DOHH2 (cell line): ENCODE measurements at regions not wholly inside any gene's neighbourhood (a gene's known extent, or its start where the extent isn't known, plus 50 kb on each side); places are given as distances from the start of the nearest gene placed in this dataset.

ENCODE experiments used
- H3F3A ChIP-seq: fragments of 200-600 bp; sonication (generic), shearing (Covaris generic); 2 replicates; pipeline ENCODE4 v1.6.0; 2016; ENCODE audit warnings: antibody characterized with exemption, mild to moderate bottlenecking; ENCODE audit not compliant: control insufficient read depth, insufficient read depth
- H3K27ac ChIP-seq: fragments of 200-600 bp; sonication (generic); 2 replicates; pipeline ENCODE4 v1.5.1; 2014; ENCODE audit warnings: low read depth, mild to moderate bottlenecking, low read length, moderate library complexity
- H3K27me3 ChIP-seq: fragments of 200-600 bp; sonication (generic); 2 replicates; pipeline ENCODE4 v1.6.1; 2014; ENCODE audit warnings: mild to moderate bottlenecking, low read length, mixed read lengths; ENCODE audit not compliant: control insufficient read depth
- H3K36me3 ChIP-seq: fragments of 200-600 bp; sonication (generic); 2 replicates; pipeline ENCODE4 v1.6.1; 2014; ENCODE audit warnings: mild to moderate bottlenecking, low read length, moderate library complexity, mixed read lengths; ENCODE audit not compliant: control insufficient read depth
- H3K4me1 ChIP-seq: fragments of 200-600 bp; sonication (generic); 2 replicates; pipeline ENCODE4 v1.6.1; 2014; ENCODE audit warnings: mild to moderate bottlenecking, low read length, mixed read lengths; ENCODE audit not compliant: control insufficient read depth
- H3K4me2 ChIP-seq: fragments of 200-600 bp; sonication (generic); 2 replicates; pipeline ENCODE4 v1.6.0; 2014; ENCODE audit warnings: mild to moderate bottlenecking, low read length, moderate library complexity
- H3K4me3 ChIP-seq: fragments of 200-600 bp; sonication (generic); 2 replicates; pipeline ENCODE4 v1.5.1; 2014; ENCODE audit warnings: mild to moderate bottlenecking, low read length, mixed read lengths
- H3K79me2 ChIP-seq: fragments of 200-600 bp; sonication (generic); 2 replicates; pipeline ENCODE4 v1.6.1; 2014; ENCODE audit warnings: mild to moderate bottlenecking, low read length, mixed read lengths; ENCODE audit not compliant: control insufficient read depth
- H3K9me2 ChIP-seq: fragments of 200-600 bp; sonication (generic); replicated peaks from 2 replicates; pipeline ENCODE4 v1.6.1; 2014; ENCODE audit warnings: mild to moderate bottlenecking, low read length, mixed read lengths; ENCODE audit not compliant: control insufficient read depth
- H3K9me3 ChIP-seq: fragments of 200-600 bp; sonication (generic); 2 replicates; pipeline ENCODE4 v1.6.1; 2014; ENCODE audit warnings: antibody characterized with exemption, low read length, mixed read lengths; ENCODE audit not compliant: control insufficient read depth, insufficient read depth
- H4K20me1 ChIP-seq: fragments of 200-600 bp; sonication (generic); 2 replicates; pipeline ENCODE4 v1.6.0; 2014; ENCODE audit warnings: low read depth, mild to moderate bottlenecking, antibody characterized with exemption, low read length, moderate library complexity; ENCODE audit not compliant: control insufficient read depth, insufficient read depth
- EZH2phosphoT487 ChIP-seq: fragments of 200-600 bp; sonication (generic); IDR thresholded peaks from 2 replicates; pipeline ENCODE4 v1.6.1; 2017; ENCODE audit warnings: borderline replicate concordance, mild to moderate bottlenecking, antibody characterized with exemption, low read length, moderate library complexity, mixed read lengths
- TF ChIP-seq, protein P1 (sequence below): fragments of 200-600 bp; sonication (generic); IDR thresholded peaks from one replicate; pipeline ENCODE4 v1.5.1; 2014; ENCODE audit warnings: antibody characterized with exemption, mild to moderate bottlenecking, low read depth, low read length; ENCODE audit not compliant: poor library complexity, severe bottlenecking

DNA sequence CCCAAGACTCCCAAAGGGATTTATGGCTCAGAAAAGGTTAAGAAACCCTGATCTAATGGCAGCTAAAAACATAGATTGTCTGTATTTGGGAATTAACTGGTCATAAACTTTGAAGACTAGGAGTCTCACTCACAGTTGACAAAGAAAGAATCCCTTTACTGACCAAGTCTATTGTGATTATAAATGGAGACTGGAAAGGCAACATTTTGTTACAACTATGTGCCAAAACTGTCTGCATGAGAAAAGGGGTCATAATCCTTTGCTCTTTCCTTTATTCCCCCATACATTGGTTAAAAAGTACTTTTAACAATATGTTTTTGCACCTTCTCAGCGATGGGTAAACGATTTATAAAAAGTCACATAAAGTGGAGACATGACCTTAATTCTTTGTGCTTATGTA lies 206.9 kb upstream of the MAP3K7 start:
- Histone ChIP-seq H3K36me3 (no peaks in the 10 kb centered on the region), H3F3A (no peaks in the 10 kb centered on the region), H3K27ac (no peak overlapping the region), H3K79me2 (no peaks in the 10 kb centered on the region), H3K4me3 (no peak overlapping the region), H3K9me2 (no peaks in the 10 kb centered on the region), H3K4me2 (no peak overlapping the region), H3K27me3 (no peaks in the 10 kb centered on the region), H3K4me1 (no peaks in the 10 kb centered on the region), H3K9me3 (no peaks in the 10 kb centered on the region), H4K20me1 (no peaks in the 10 kb centered on the region)
- TF ChIP-seq EZH2phosphoT487 = no peak
- TF ChIP-seq, protein P1, sequence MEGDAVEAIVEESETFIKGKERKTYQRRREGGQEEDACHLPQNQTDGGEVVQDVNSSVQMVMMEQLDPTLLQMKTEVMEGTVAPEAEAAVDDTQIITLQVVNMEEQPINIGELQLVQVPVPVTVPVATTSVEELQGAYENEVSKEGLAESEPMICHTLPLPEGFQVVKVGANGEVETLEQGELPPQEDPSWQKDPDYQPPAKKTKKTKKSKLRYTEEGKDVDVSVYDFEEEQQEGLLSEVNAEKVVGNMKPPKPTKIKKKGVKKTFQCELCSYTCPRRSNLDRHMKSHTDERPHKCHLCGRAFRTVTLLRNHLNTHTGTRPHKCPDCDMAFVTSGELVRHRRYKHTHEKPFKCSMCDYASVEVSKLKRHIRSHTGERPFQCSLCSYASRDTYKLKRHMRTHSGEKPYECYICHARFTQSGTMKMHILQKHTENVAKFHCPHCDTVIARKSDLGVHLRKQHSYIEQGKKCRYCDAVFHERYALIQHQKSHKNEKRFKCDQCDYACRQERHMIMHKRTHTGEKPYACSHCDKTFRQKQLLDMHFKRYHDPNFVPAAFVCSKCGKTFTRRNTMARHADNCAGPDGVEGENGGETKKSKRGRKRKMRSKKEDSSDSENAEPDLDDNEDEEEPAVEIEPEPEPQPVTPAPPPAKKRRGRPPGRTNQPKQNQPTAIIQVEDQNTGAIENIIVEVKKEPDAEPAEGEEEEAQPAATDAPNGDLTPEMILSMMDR = no peak

DNA sequence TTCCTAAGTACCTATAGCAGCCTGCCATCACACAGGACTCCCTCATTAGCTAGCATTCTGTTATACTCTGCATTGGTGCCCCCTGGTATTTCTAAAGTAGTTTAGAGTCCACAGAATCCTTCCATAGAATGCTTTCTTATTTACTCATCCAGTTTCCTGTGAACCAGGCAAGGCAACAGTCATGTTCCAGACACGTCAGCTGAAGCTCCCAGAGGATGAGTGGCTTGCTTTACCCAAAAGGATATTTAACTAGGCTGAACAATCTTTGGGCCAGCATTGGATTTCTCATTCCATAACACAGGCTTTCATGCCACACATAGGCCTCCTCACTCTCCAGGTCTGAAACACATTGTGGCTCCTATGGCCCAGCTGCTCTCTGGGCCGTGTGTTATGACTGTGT lies 203.8 kb upstream of the MAP3K7 start:
- Histone ChIP-seq H3K4me1 (no peaks in the 10 kb centered on the region), H3K4me2 (no peak overlapping the region), H3K4me3 (no peak overlapping the region), H3K79me2 (no peaks in the 10 kb centered on the region), H3K9me2 (no peaks in the 10 kb centered on the region), H3K27ac (no peak overlapping the region), H3K36me3 (no peaks in the 10 kb centered on the region), H3K27me3 (peaks cover 5% of the 10 kb centered on the region; the same call in 1 of the 2 replicates), H3F3A (no peaks in the 10 kb centered on the region), H3K9me3 (no peaks in the 10 kb centered on the region), H4K20me1 (no peaks in the 10 kb centered on the region)
- TF ChIP-seq EZH2phosphoT487 = no peak
- TF ChIP-seq, protein P1 = no peak

DNA sequence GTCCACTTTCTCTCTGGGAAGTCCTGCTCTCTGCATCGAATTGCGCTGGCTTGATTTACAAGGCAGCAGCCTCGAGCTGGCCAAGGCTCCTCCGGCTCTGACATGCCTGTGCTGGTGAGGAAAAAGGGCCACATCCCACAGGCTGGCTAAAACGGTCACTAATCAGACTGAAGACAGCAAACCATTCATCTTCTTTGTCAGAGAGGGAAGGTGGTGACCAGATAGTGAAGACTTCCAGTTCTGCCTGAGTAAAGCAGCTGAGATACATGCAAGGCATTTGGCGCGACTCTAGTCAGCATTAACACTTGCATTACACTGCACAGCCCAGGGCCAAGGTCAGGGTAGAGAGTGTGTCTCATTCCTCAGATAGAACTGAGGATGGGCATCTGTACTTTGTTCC lies 203.2 kb upstream of the MAP3K7 start:
- H3K36me3 ChIP-seq = no peaks in the 10 kb centered on the region
- H3K9me2 ChIP-seq = no peaks in the 10 kb centered on the region
- TF ChIP-seq, protein P1 = no peak
- no peak for TF ChIP-seq EZH2phosphoT487

More for the DNA sequence above, 203.2 kb upstream of the MAP3K7 start:
- Histone ChIP-seq H3K27ac (no peak overlapping the region), H3F3A (no peaks in the 10 kb centered on the region), H3K4me1 (no peaks in the 10 kb centered on the region), H3K27me3 (peaks cover 5% of the 10 kb centered on the region; the same call in 1 of the 2 replicates), H4K20me1 (no peaks in the 10 kb centered on the region), H3K4me2 (no peak overlapping the region), H3K4me3 (no peak overlapping the region), H3K9me3 (no peaks in the 10 kb centered on the region), H3K79me2 (no peaks in the 10 kb centered on the region)
